Activated CD4-positive, CD25-positive, alpha-beta regulatory T cell treated with anti-CD3 and anti-CD28 coated beads, Interleukin-2, amount 50 U/mL, for 24 hours (primary cell): ENCODE measurements at regions not wholly inside any gene's neighbourhood (a gene's known extent, or its start where the extent isn't known, plus 50 kb on each side); places are given as distances from the start of the nearest gene placed in this dataset.
"Not testable (repeated sequence)": the region's sequence is repeated elsewhere in the genome, so short reads cannot be mapped to it uniquely, and the experiment has no call there.

Experiments used
- ATAC-seq, 2 donors: fragments of 150-1000 bp; cut with Tn5 transposase; one replicate each; pipeline ENCODE4 v1.10.0; 2021; ENCODE audit warnings: mild to moderate bottlenecking in 1 of 2, moderate library complexity in 1 of 2

DNA sequence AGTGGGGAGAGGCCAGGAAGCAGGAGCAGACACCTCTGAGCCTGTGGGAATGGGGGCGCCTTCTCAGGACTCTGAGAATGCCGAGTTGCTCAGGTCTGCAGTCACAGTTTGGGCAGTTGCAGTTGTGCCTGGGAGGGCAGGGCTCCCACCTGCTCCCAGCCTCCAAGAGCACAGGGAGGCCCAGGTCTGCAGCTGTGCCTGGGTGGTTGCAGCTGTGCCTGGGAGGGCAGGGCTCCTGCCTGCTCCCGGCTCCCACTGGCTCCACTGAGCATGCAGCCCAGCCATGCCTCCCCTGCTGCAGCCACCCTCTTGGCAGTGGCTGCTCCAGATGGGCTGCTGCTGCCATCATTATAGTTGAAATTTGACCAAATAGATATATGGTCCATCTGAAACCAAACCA is 1062.8 kb upstream of the ACO1 start:
- no peak for ATAC-seq

DNA sequence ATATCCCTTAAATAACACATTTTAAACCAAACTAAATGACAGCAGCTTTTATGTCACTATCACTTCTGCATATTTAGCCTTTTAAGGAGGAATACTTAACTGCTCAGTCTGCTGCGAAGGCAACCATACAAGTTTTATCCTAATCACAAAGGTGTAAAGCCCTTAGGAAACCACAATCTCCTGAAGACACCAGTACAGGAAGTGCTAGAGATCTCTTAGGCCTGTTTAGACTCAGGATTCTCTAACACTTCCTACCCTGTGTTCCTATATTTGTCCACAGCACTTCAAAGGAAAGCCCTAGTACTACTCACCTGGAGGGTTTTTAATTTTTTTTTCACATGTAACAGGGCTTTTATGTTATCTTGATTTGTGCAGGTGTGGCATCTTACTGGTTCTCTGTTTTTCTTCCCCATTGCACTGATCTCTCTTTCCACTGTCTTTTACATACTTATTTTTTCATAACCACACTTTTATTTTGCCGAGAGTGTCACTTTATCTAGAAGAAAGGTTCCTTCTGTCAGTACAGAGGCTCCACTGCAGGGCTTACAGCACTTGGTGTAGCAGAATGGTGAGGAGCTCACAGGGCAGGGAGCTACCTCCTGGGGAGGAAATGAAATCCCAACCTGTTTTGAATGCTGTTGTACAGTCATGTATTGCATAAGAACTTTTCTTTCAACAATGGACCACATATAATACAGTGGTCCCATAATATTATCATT is 1060.6 kb upstream of the ACO1 start:
- peak; percentile 45 to 57 for ATAC-seq

DNA sequence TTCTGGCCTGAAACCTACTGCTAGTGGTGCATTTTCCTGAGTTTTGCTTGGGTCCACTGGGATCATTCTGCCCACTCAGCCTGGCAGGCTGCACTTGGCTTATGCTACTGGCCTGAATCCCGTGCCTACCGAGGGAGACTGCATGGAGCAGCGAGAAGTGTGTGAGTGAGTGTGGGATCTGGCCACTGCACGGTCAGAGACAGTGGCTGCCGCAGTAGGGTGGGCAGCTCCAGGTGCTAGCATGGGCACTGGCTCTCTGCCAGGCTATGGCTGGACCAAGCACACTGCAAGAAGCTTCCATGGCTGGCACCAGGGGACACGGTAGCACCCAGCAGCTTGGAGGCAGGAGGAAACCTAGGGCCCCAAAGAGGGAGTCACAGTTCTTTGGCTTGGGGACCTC is 1058.7 kb upstream of the ACO1 start:
- ATAC-seq: no peak

DNA sequence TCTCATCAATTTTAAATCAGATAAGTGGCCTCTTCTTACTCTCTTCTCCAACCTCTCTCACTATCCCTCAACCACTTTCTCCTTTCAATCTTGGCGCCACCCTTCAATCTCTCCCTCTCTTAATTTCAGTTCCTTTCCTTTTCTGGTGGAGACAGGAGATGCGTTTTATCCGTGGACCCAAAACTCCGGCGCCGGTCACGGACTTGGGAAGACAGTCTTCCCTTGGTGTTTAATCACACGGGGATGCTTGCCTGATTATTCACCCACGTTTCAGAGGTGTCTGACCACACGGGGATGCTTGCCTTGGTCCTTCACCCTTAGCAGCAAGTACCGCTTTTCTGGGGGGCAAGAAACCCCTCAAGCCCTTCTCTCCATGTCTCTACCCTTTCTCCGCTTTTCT is 1057.6 kb upstream of the ACO1 start:
- ATAC-seq: not testable (repeated sequence)

DNA sequence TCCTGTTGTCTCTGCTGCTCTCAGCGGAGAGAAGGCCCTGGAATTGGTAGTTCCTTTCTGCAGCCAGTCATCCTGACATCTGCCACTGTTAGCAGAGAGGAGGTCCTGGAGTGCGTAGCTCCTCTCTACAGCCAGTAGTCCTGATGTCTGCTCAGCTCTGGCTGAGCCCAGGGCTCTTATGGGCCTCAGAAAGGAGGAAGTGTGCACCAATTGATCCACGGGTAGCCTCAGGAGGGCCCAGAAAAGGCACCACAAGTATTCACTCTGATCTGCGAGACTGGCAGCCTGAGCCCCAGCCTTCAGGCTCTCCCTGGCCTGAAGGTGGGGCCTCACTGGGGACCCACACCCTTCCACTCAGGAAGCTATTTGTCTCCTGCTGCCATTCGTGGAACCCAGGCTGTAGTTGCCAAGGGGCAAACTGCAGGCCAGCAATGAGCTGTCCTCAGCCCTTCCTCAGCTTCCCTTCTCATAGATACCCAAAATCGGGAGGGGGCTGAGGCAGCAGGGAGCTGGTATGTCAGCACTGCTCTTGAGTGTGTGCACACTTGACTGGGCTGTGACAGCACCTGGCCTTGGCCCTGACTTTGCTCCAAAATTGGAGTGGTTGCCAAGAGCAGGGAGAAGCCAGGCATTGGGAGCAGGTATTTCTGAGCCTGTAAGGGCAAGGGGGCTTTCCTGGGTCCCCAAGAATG is 1049.5 kb upstream of the ACO1 start:
- no peak for ATAC-seq

DNA sequence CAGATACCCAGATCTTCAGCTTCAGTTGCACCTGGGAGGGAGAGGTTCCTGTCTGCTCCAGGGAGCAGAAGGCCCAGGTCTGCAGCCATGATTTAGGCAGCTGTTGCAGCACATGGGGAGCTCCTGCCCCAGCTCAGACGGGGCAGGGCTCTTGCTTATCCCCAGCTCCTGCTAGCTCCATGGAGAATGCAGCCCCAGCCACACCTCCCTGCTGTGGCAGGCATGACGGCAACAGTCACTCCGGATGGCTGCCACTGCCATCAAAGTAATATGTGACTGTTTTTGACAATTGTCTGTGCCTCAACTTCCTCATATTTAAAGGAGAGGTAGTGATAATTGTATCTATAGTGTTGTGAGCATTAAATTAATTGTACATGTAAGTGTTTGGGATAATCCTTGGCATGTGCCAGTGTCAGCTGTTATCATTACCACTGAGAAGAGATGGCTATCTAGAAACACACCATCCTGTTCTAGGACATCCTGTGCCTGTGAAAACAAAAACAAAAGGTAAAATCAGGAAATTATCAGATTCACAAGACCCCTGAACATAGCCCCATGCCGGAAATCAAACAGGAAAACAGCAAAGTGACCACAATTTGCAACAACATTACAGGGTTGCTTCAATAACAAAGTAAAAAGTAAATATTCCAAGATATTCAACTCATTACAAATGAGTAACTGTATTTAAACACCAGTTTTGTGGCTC is 1048.8 kb upstream of the ACO1 start:
- no peak for ATAC-seq

DNA sequence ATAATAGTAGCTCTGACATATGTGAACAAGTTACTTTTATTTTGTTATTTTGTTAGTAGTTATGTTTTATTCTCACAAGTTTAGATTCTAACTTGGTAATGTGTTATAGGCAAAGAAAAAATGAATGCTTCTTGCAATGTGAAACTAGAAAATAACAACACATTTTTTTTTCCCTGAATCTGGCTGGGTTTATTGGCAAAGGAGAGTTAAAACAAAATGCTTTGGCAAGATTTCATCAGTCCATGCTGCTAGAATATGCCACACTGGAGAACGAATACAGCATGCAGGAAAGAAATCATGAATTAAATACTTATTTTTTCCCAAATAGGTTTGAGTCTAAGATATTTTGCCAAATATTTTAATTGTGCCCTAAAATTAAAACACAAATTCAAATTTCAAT is 1048.1 kb upstream of the ACO1 start:
- ATAC-seq: no peak

DNA sequence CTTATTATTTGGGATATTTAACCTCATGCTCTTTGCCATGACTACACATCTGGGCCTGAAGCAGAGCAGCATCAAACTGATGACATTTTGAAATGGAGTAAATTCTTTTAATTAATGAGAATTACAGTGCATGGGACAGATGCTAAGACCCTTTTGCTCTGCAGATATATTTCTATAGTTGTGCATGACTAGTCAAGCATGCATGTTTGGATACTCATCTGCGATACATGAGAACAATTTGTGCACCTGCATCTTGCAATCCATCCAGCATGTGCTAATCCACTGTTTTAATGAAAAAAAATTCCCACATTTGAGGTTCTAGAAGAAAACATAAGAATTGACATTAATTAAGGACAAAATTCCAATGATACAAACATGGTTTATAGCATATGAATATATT is 1047.6 kb upstream of the ACO1 start:
- ATAC-seq: no peak

DNA sequence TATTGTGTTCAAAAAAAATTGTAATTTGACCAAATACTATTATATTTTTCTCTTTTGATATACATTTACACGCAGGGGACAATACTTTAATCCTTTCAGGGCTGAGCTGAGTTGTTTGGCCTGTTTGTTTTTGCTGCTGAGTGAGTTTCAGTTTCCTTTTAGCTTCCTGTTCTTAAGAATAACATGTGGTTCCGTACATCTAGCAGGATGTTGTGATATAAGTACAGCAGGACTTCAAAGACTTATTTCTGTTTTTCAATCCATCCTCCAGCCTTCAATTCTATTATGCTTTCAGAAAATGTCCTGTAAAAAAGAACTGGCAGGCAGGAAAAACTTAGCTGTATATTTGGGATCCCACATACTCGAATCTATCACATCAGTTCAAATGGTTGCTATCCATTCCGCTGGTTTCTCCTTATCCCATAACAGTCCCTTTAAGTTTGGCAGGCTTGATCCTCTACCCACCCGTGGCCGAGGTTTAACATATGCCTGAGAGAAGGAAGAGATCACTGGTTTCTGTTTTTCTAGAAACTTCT is 1037.3 kb upstream of the ACO1 start:
- ATAC-seq: peak; percentile 95 to 96

DNA sequence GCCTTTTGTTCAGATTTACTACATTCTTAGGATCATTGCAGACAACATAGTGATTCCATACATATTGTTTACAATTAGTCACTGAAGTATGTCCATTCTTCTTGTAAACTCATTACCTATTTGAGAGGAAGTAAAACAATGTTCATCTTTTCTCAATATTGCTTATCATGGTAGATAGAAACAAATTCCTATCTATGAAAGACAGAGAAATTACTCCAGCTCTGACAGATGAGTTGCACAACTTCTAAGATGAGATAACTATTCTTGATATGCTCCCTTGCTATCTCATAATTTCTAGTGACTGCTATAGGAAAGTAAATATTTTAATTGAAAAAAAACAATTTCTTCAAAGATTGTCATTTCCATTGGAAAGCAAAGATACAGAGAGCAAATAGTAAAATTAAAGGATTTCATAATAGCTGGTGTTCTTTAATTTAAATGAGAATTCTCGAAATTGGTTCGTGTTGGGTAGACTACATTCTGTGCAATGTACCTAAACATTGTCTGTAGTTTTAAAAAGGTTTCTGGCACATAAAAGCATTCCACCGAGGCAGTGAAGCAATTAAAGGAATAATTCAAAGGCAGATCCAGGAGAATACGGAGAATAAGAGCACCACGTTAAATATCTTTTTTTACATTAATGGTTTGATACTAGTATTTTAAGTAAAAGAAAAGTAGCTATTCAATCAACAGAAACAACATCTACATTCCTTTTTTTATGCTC is 1029.1 kb upstream of the ACO1 start:
- ATAC-seq: no peak

DNA sequence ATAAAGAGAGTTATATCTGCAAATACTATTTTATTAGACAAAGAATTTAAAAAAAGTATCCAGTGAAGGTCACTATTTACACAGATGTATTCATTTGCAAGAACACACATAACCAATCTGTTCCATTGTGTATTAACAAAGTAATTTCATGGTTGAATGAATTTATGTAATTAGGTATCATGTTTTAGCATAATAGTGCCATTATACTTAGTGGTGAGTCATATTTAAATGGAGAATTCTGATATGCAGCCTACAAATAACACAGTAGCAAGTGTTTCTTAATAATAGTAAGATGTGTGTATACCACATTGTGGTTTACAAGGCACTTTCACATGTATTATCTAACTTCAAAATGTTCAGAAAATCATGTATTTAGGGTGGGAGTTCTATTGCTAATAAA is 1028.5 kb upstream of the ACO1 start:
- no peak for ATAC-seq

DNA sequence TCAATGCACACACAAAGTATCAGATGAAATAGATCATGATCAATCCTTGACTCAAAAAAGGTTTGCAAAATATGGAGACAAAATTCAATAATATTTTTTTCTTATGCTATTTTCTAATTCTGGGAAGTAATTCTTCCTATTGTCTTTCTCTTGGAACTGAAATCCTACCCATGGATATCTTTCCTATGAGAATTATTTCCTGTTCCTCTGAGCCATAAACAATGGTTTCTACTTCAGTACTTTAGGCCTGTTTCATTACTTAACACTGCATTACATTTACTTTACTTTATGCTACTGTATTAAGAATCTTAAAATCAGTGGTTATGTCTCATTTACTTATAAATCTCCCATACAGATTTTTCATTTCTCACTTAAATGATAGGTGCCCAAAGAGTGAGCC is 1025.4 kb upstream of the ACO1 start:
- ATAC-seq: no peak

DNA sequence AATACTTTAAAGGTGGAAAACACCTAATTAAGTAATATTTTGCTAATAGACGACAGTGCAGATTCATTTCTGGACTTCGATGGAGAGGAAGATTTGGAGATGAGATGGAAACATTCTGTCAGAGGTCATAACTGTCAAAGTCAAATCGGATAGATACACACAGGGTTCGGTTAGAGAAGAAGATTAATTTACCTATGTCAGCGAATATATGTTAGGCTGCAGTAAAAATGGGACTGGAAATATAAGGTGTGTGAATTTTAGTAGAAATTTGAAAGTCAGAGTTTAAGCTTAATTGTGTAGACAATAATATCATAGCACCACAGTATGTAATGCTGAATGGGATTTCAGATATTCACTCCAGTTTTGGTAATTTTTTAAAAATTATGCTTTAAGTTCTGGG is 1020.3 kb upstream of the ACO1 start:
- ATAC-seq: no peak

DNA sequence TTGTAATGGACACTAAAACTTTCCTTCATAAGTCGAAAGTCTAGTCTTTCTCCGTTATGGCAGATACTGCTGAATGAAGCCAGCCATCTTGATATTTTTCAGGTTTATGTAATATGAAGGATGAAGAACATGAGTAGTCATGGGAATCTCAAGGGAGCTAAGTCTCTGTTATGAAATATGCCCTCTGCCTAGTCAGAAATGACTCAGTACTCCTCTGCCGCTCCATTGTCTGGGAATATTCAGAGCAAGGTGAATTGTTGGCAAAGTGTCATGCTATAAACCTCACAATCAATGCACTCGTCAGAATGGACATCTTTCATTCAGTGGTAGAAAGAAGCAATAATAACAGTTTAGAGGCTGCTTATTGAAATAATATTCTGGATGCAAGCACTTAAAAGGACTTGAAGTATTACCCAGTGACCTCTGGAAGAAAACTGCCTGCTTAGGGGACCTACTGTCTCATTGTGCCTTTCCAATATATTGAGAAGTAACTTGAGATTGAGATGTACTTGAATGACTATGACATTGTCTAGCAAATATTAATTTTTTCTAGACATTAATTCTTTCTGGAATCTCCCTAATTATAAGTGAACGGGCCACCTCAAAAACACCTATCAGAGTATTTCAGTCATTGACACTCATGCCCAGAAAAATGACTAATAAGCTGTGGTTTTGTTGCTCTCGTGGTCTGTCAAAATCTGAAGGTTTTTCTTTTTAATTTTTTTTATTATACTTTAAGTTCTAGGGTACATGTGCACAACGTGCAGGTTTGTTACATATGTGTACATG is 1011.5 kb upstream of the ACO1 start:
- peak; percentile 38 to 58 for ATAC-seq

DNA sequence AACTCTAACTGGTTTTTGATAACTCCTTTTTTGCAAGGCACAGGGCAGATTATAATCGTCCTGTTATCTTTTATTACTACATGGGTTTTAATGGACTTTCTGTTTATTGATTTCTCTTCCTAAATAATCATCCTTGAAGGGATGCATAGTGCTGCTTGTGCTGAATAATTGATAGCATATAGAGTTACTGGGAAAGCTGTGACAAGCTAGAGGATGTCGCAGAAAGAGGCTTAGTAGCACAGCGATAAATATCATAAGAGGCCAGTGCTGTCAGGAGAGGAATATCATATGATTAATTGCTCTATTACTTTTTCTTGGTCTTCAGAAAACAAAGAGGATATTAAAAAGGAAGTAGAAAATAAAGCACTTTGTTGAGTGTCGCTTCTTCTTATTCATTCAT is 1007.1 kb upstream of the ACO1 start:
- no peak for ATAC-seq

DNA sequence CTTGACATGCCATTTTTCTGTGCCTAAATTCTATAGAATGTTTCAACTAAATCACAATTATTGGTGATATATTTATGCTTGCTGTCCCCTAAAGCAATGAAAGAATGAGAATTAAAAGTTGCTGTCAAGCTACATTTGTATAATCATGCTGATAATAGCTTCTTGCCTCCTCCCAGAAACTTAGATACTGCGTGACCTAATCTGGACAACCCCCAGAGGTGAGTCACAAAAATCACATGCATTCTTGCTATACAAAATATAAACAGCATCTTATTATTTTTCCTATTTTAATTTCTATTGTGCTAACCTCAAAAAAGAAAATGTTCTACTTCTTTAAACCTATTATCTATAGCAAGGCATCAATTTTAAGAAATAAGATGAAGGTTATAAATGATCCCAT is 995.8 kb upstream of the ACO1 start:
- ATAC-seq: no peak

DNA sequence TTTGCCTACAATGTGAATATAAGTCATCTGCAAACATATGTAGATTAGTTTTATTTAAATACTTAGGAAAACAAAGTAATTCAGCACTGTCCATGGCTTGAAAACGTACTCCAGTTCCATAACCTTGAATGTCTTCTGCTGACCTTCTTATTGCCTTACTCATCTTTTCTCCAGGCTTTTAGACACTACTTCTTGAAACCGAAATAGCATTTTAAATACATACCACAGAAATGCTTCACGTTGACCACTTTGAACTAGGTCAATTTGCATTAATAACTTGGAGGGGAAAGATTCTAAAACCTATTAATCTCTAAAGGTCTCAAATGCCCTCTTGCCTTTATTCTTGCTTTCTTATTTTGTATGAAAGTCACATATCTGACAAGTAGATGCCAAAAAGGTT is 995.4 kb upstream of the ACO1 start:
- ATAC-seq: no peak

DNA sequence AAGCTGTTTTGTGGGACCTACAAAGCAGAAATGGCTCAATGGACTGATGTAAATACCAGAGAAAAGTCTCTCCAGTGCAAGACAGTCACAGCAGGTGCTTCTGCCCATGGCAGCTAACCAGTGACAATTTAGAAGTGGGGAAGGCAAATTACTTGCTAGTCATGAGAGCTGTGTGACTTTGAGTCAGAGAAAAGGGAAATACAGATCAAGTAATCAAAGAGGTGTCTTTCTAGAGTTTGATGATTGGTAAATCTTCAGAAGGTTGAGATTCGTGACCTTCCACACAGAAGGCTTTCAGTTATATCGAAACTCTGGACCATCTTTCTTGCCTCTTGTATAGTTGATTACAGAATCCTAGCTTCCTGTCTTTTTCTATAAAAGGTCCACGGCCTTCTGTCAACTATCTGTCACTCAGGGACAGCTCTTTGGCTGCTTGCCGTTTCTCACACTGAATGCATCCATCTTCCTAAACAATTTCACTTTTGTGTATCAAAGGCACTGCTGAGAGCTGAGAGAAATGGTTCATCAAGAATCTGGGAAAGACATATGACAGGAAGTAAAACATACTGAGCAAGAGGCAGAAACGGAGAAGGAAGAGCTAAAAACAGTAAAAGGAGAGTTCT is 993.9 kb upstream of the ACO1 start:
- ATAC-seq: no peak

DNA sequence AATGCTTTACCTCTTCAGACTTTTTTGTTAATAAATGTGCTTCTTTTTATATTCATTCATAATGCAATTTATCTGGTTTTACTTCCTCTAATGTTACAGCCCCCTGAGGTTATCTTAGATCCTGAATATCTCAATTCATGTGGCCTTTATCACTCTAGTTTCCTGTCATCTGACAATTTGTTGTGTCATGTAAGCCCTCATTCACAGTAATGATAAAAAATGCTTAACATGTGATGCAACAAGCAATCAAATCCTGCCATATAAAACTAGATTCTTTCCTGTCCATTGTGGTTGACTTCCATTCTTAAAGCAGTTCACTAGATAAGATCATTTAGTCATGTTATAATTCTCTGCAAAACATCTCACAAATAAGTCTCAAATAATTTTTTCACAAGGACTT is 991.2 kb upstream of the ACO1 start:
- no peak for ATAC-seq

DNA sequence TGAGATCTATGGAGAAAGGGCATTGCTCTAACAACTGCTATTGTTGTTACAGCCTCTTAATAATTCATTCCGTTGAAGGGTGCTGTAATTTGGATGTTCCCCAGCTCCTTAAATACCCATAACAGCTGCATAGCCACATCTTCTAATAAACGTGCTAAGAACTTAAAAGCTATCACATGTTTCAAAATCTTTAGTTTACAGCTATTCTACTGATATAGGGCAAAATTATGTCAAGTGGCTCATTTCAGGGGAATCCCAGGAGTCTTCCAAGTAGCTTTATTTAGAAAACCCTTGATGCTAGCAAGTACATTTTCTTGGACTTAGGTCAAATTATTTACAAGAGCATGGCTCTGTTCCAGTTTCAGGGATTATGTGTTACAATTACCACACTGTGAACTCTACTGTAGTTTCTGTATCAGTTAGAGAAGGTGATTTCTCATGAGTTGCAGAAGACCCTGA is 990.4 kb upstream of the ACO1 start:
- no peak for ATAC-seq

DNA sequence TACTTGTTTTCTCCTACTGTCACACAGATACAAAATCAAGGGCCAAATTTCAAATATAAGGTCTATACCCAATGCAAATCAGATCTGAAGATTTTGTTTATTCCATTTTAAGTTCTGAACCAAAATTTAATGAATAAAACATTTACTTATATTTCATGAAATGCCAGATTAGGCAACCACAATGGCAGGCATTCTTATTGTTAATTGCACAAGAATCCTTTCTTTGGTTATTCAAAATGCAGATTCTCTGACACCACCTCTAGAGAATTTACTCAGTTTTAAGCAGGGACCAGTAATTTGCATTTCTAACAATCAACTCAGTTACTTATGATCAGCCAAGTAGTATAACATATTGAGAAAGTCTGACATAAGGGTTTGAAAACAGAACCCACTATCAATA is 972.4 kb upstream of the ACO1 start:
- no peak for ATAC-seq

DNA sequence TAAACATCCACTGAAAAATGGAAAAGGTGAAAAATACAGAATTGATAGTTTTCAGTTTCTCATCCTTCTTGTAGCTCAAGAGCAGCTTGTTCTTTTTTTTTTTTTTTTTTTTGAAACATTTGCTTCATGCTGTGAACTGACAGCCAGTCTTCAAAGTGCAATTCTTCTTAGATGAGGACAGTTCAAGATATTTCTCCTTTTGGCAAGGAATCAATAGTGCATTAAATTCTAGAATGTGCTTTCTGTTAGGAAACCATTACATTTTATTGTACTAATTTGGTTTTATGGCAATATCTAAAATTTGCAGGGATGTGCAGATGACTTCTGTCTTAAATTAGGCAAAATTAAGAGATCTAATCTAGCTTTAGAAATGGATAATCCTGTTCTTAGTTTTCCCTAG is 969.3 kb upstream of the ACO1 start:
- no peak for ATAC-seq
